HCT116 (cell line): ENCODE measurements at regions not wholly inside any gene's neighbourhood (a gene's known extent, or its start where the extent isn't known, plus 50 kb on each side); places are given as distances from the start of the nearest gene placed in this dataset.

ENCODE experiments used
- ATAC-seq: fragments of 200-7000 bp; cut with Tn5 transposase; 2 replicates; pipeline ENCODE4 v1.9.1; 2020; ENCODE audit warnings: mild to moderate bottlenecking, moderate library complexity
- BruUV-seq: library from RNA; stranded (reverse); fragments of 400-500 nt; replicated peaks from 2 replicates; lab custom pipeline; 2021; lab: Mats Ljungman, UMichigan
- CTCF ChIA-PET: fragments of 300-600 bp; sonication (Branson Sonifier 250); formaldehyde crosslinking; loops from one replicate; lab custom pipeline; 2021; ENCODE audit warnings: antibody characterized with exemption; lab: Charles Lee
- POLR2A ChIA-PET: fragments of 300-600, 350-600 bp; sonication (Branson Sonifier 250); formaldehyde crosslinking; loops from one replicate; lab custom pipeline; 2021; ENCODE audit warnings: antibody characterized with exemption; lab: Charles Lee
- RAD21 ChIA-PET, 2 experiments: fragments of 300-600 bp; sonication (Branson Sonifier 250); formaldehyde crosslinking; loops; one replicate each; lab custom pipeline; 2023; ENCODE audit warnings: low total read pairs in 2 of 2; ENCODE audit not compliant: uncharacterized antibody in 2 of 2, unreplicated experiment in 2 of 2, low non-redundant PET in 1 of 2; lab: Charles Lee
- DNase-seq: peaks from one replicate; pipeline ENCODE4 v3.0.0-alpha.2; 2010; ENCODE audit warnings: low read depth, low spot score
- H2AFZ ChIP-seq: fragments of 200-600 bp; shearing (Covaris generic), sonication (generic); 2 replicates; pipeline ENCODE4 v1.6.1; 2017; ENCODE audit warnings: low read depth, mixed run types, mixed read lengths, antibody characterized with exemption, low read length; ENCODE audit not compliant: poor library complexity, severe bottlenecking
- H3K27ac ChIP-seq: 2 replicates; pipeline ENCODE4 v1.5.1; 2012; ENCODE audit warnings: low read depth, low read length
- H3K27me3 ChIP-seq: fragments of 200-600 bp; sonication (generic); 2 replicates; pipeline ENCODE4 v1.6.1; 2016; ENCODE audit warnings: mixed run types, low read length, mixed read lengths; ENCODE audit not compliant: insufficient read depth
- H3K36me3 ChIP-seq, 2 experiments: fragments of 200-500 bp in 1 of 2; fragments of 200-600 bp in 1 of 2; sonication (Bioruptor generic) in 1 of 2; sonication (generic) in 1 of 2; 2 replicates each; pipeline versions ENCODE4 v1.5.1 to v1.6.1; 2014 to 2016; ENCODE audit warnings: low read length in 2 of 2, inconsistent platforms in 1 of 2, mixed read lengths in 1 of 2, mixed run types in 1 of 2; ENCODE audit not compliant: insufficient read depth in 2 of 2, control insufficient read depth in 1 of 2
- H3K4me1 ChIP-seq, 2 experiments: fragments of 200-600 bp in 1 of 2; sonication (generic) in 1 of 2; 2 replicates each; pipeline versions ENCODE4 v1.5.1 to v1.6.1; 2012 to 2017; ENCODE audit warnings: low read length in 2 of 2, inconsistent platforms in 1 of 2, mild to moderate bottlenecking in 1 of 2, mixed read lengths in 1 of 2, mixed run types in 1 of 2, moderate library complexity in 1 of 2; ENCODE audit not compliant: insufficient read depth in 2 of 2, control insufficient read depth in 1 of 2
- H3K4me2 ChIP-seq: fragments of 200-600 bp; sonication (generic); 2 replicates; pipeline ENCODE4 v1.6.1; 2017; ENCODE audit warnings: mixed run types, low read length, mixed read lengths
- H3K4me3 ChIP-seq, 2 experiments: fragments of 200-600 bp in 1 of 2; sonication (generic) in 1 of 2; replicated peaks in 1 of 2; 2 replicates each; pipeline ENCODE4 v1.5.1; 2011 to 2016; ENCODE audit warnings: low read length in 2 of 2, control low read depth in 1 of 2, low read depth in 1 of 2, mild to moderate bottlenecking in 1 of 2, mixed read lengths in 1 of 2, mixed run types in 1 of 2
- H3K79me2 ChIP-seq: fragments of 200-600 bp; sonication (generic); 2 replicates; pipeline ENCODE4 v1.6.1; 2017; ENCODE audit warnings: mild to moderate bottlenecking, mixed run types, low read length, moderate library complexity, mixed read lengths; ENCODE audit not compliant: insufficient read depth
- H3K9ac ChIP-seq: fragments of 200-600 bp; sonication (generic); 2 replicates; pipeline ENCODE4 v1.6.1; 2016; ENCODE audit warnings: low read length, mixed read lengths
- H3K9me2 ChIP-seq: fragments of 200-600 bp; sonication (generic), shearing (Covaris generic); 2 replicates; pipeline ENCODE4 v1.6.1; 2017; ENCODE audit warnings: mixed run types, mild to moderate bottlenecking, moderate library complexity; ENCODE audit not compliant: insufficient read depth
- H3K9me3 ChIP-seq, 2 experiments: fragments of 200-500 bp in 1 of 2; fragments of 200-600 bp in 1 of 2; sonication (Bioruptor generic) in 1 of 2; sonication (generic) in 1 of 2; 2 replicates each; pipeline ENCODE4 v1.6.1; 2014 to 2017; ENCODE audit warnings: low read length in 2 of 2, mixed read lengths in 2 of 2, inconsistent platforms in 1 of 2, low read depth in 1 of 2, mild to moderate bottlenecking in 1 of 2, mixed run types in 1 of 2, moderate library complexity in 1 of 2; ENCODE audit not compliant: control insufficient read depth in 1 of 2, insufficient read depth in 1 of 2
- H4K20me1 ChIP-seq: fragments of 200-600 bp; sonication (generic), shearing (Covaris generic); 2 replicates; pipeline ENCODE4 v1.6.1; 2017; ENCODE audit warnings: mixed run types, mild to moderate bottlenecking, moderate library complexity; ENCODE audit not compliant: insufficient read depth
- CBX3 ChIP-seq: IDR thresholded peaks from 2 replicates; pipeline ENCODE4 v1.6.1; 2012; ENCODE audit warnings: low read depth
- EGR1 ChIP-seq: IDR thresholded peaks from 2 replicates; pipeline ENCODE4 v1.6.1; 2012; ENCODE audit warnings: low read depth
- EZH2 ChIP-seq: fragments of 200-600 bp; sonication (generic); IDR thresholded peaks from 2 replicates; pipeline ENCODE4 v1.6.1; 2017; ENCODE audit warnings: antibody characterized with exemption, mixed run types
- EZH2phosphoT487 ChIP-seq: fragments of 200-600 bp; IDR thresholded peaks from 2 replicates; pipeline ENCODE4 v1.6.1; 2018; ENCODE audit warnings: antibody characterized with exemption, borderline replicate concordance
- RAD21 ChIP-seq: IDR thresholded peaks from 2 replicates; pipeline ENCODE4 v1.6.1; 2012; ENCODE audit warnings: low read depth, mild to moderate bottlenecking
- SP1 ChIP-seq: IDR thresholded peaks from 2 replicates; pipeline ENCODE4 v1.6.1; 2012; ENCODE audit warnings: low read depth
- TCF7L2 ChIP-seq: IDR thresholded peaks from 2 replicates; pipeline ENCODE4 v1.7.0; 2011; ENCODE audit warnings: borderline replicate concordance, inconsistent platforms; ENCODE audit not compliant: insufficient read depth, insufficient read length; ENCODE audit errors: extremely low read depth
- YY1 ChIP-seq: IDR thresholded peaks from 2 replicates; pipeline ENCODE4 v1.6.1; 2011; ENCODE audit warnings: low read length, low read depth, moderate library complexity, mild to moderate bottlenecking; ENCODE audit not compliant: insufficient replicate concordance; ENCODE audit errors: extremely low read depth
- intact Hi-C: fragments of 100-400 bp; cut with micrococcal nuclease; formaldehyde crosslinking; loops from 2 replicates; pipeline ENCODE4 v1.10.0; 2022
- TF ChIP-seq, protein P1 (sequence below): IDR thresholded peaks from 2 replicates; pipeline ENCODE4 v1.6.1; 2011; ENCODE audit warnings: mild to moderate bottlenecking, low read length, moderate library complexity; ENCODE audit not compliant: insufficient replicate concordance; ENCODE audit errors: extremely low read depth
- TF ChIP-seq, protein P2 (sequence below), 3 experiments: fragments of 200-600 bp in 1 of 3; sonication (generic) in 1 of 3; IDR thresholded peaks in 2 of 3; conservative IDR thresholded peaks in 1 of 3; 2 replicates each; pipeline ENCODE4 v1.5.1; 2012 to 2017; ENCODE audit warnings: low read depth in 2 of 3, low read length in 2 of 3, antibody characterized with exemption in 1 of 3, borderline replicate concordance in 1 of 3, control low read depth in 1 of 3, mild to moderate bottlenecking in 1 of 3, mixed read lengths in 1 of 3, mixed run types in 1 of 3, moderate library complexity in 1 of 3; ENCODE audit not compliant: insufficient read depth in 1 of 3

DNA sequence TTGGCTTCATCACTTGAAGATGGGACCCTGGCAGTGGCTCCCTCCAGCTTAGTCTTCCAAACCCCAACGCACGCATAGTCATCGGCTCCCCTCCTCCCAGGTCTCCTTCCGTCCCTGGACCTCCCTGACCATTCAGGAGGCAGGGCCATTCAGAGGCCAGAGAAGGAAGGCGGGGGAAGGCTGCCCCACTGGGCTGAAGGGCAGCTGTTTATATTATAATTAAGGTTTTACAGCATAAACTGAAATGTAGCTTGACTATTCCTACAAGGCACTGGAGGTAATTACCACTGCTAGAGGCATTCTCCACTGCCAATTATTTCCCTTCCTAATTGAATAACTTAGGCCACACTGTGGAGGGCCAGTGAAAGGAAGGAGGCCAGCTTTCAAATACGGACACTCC is 170.6 kb upstream of the PROX1 start:
- no peaks in the 10 kb centered on the region for H3K79me2 ChIP-seq
- no peaks in the 10 kb centered on the region for H3K4me1 ChIP-seq
- POLR2A ChIA-PET = no interaction called here
- DNase-seq (no peak), ATAC-seq (no peak)
- no peak overlapping the region for H3K27ac ChIP-seq
- no peaks in the 10 kb centered on the region for H3K9me2 ChIP-seq
- intact Hi-C loops = loop anchor here (10.0 kb wide), 1 partner anchor 582 kb away; no protein-coding TSS in a partner anchor
- H4K20me1 ChIP-seq = no peaks in the 10 kb centered on the region
- H3K4me2 ChIP-seq = no peak overlapping the region
- no peak overlapping the region for H3K4me3 ChIP-seq
- no peak overlapping the region for H3K9ac ChIP-seq
- H2AFZ ChIP-seq = no peak overlapping the region
- H3K27me3 ChIP-seq = peaks cover 8% of the 10 kb centered on the region; the same call in 1 of the 2 replicates
- no peaks in the 10 kb centered on the region for H3K36me3 ChIP-seq
- no peak for TF ChIP-seq RAD21
- TF ChIP-seq, protein P1, sequence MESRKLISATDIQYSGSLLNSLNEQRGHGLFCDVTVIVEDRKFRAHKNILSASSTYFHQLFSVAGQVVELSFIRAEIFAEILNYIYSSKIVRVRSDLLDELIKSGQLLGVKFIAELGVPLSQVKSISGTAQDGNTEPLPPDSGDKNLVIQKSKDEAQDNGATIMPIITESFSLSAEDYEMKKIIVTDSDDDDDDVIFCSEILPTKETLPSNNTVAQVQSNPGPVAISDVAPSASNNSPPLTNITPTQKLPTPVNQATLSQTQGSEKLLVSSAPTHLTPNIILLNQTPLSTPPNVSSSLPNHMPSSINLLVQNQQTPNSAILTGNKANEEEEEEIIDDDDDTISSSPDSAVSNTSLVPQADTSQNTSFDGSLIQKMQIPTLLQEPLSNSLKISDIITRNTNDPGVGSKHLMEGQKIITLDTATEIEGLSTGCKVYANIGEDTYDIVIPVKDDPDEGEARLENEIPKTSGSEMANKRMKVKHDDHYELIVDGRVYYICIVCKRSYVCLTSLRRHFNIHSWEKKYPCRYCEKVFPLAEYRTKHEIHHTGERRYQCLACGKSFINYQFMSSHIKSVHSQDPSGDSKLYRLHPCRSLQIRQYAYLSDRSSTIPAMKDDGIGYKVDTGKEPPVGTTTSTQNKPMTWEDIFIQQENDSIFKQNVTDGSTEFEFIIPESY = no peak
- TF ChIP-seq, protein P2, sequence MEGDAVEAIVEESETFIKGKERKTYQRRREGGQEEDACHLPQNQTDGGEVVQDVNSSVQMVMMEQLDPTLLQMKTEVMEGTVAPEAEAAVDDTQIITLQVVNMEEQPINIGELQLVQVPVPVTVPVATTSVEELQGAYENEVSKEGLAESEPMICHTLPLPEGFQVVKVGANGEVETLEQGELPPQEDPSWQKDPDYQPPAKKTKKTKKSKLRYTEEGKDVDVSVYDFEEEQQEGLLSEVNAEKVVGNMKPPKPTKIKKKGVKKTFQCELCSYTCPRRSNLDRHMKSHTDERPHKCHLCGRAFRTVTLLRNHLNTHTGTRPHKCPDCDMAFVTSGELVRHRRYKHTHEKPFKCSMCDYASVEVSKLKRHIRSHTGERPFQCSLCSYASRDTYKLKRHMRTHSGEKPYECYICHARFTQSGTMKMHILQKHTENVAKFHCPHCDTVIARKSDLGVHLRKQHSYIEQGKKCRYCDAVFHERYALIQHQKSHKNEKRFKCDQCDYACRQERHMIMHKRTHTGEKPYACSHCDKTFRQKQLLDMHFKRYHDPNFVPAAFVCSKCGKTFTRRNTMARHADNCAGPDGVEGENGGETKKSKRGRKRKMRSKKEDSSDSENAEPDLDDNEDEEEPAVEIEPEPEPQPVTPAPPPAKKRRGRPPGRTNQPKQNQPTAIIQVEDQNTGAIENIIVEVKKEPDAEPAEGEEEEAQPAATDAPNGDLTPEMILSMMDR (IDR thresholded peaks at IDR 0.05 in 2 of 3, conservative IDR thresholded peaks at IDR 0.05 in 1 of 3; ENCODE audit: borderline replicate concordance in 1 of 3, insufficient read depth in 1 of 3, low read depth in 2 of 3, low read length in 2 of 3) = no peak
- no peak for TF ChIP-seq EGR1
- TF ChIP-seq EZH2phosphoT487 = no peak
- no peak for TF ChIP-seq SP1
- TF ChIP-seq TCF7L2 = no peak
- no peak for TF ChIP-seq EZH2
- no peak for TF ChIP-seq CBX3
- no peak for TF ChIP-seq YY1
- CTCF ChIA-PET = no interaction called here
- H3K9me3 ChIP-seq = no peaks in the 10 kb centered on the region
- RAD21 ChIA-PET = no interaction called here
- BruUV-seq = no TSS peak
